ENCODE measurements at regions not wholly inside any gene's neighbourhood (a gene's known extent, or its start where the extent isn't known, plus 50 kb on each side); places are given as distances from the start of the nearest gene placed in this dataset.
A peak's percentile ranks its signal among the peaks of the same experiment; 100 is the strongest.

- TF ChIP-seq CTCF (IDR thresholded peaks at IDR 0.05) (no peak), POLR2A (IDR thresholded peaks at IDR 0.05) (no peak), POLR2AphosphoS5 (IDR thresholded peaks at IDR 0.05; ENCODE audit: insufficient read depth in 1 of 2, low read depth in 1 of 2) (no peak)
- no peaks in the 10 kb centered on the region for H3K4me1 ChIP-seq
- H3K27ac ChIP-seq = no peak overlapping the region
- H3K9me3 ChIP-seq = no peaks in the 10 kb centered on the region
- DNase-seq (ENCODE audit: extremely low spot score in 2 of 2) = no peak
- H3K36me3 ChIP-seq = no peaks in the 10 kb centered on the region
- no peak overlapping the region for H3K4me3 ChIP-seq
- no peaks in the 10 kb centered on the region for H3K27me3 ChIP-seq
- intact Hi-C loops (cut with DNase I) = no loop called here
Observed at GRCh38 chr9:26658476-26658875, 234.1 kb downstream of the CAAP1 start.

GRCh38 chr9:26657958-26658357 is 234.6 kb downstream of the CAAP1 start:
- intact Hi-C loops (cut with DNase I) = no loop called here
- no peak for TF ChIP-seq POLR2AphosphoS5 (IDR thresholded peaks at IDR 0.05; ENCODE audit: insufficient read depth in 1 of 2, low read depth in 1 of 2)
- TF ChIP-seq CTCF (IDR thresholded peaks at IDR 0.05) = no peak
- TF ChIP-seq POLR2A (IDR thresholded peaks at IDR 0.05) = no peak
- no peaks in the 10 kb centered on the region for H3K27me3 ChIP-seq

GRCh38 chr9:26656003-26656870 is 236.4 kb downstream of the CAAP1 start:
- Histone ChIP-seq H3K9me3 (no peaks in the 10 kb centered on the region), H3K4me3 (no peak overlapping the region), H3K27me3 (no peaks in the 10 kb centered on the region), H3K36me3 (no peaks in the 10 kb centered on the region), H3K27ac (no peak overlapping the region), H3K4me1 (no peaks in the 10 kb centered on the region)
- DNase-seq (ENCODE audit: extremely low spot score in 2 of 2) = no peak
- intact Hi-C loops (cut with DNase I) = no loop called here
- TF ChIP-seq CTCF (IDR thresholded peaks at IDR 0.05) (peak in 1 of 3 experiments; percentile 14), POLR2AphosphoS5 (IDR thresholded peaks at IDR 0.05; ENCODE audit: insufficient read depth in 1 of 2, low read depth in 1 of 2) (no peak)

More at GRCh38 chr9:26657958-26658357, 234.6 kb downstream of the CAAP1 start:
- Histone ChIP-seq H3K36me3 (no peaks in the 10 kb centered on the region), H3K4me3 (no peak overlapping the region), H3K9me3 (no peaks in the 10 kb centered on the region), H3K4me1 (no peaks in the 10 kb centered on the region), H3K27ac (no peak overlapping the region)
- DNase-seq (ENCODE audit: extremely low spot score in 2 of 2) = no peak

GRCh38 chr9:26655166-26655565 is 237.4 kb downstream of the CAAP1 start:
- TF ChIP-seq POLR2AphosphoS5 (IDR thresholded peaks at IDR 0.05; ENCODE audit: insufficient read depth in 1 of 2, low read depth in 1 of 2) (no peak), CTCF (IDR thresholded peaks at IDR 0.05) (no peak), POLR2A (IDR thresholded peaks at IDR 0.05) (no peak)
- no peak for DNase-seq (ENCODE audit: extremely low spot score in 2 of 2)
- no peaks in the 10 kb centered on the region for H3K27me3 ChIP-seq
- intact Hi-C loops (cut with DNase I) = no loop called here
- no peaks in the 10 kb centered on the region for H3K36me3 ChIP-seq
- no peak overlapping the region for H3K27ac ChIP-seq
- H3K9me3 ChIP-seq = no peaks in the 10 kb centered on the region
- H3K4me1 ChIP-seq = no peaks in the 10 kb centered on the region
- H3K4me3 ChIP-seq = no peak overlapping the region

GRCh38 chr9:26650325-26650724 is 242.3 kb downstream of the CAAP1 start:
- Histone ChIP-seq H3K9me3 (no peaks in the 10 kb centered on the region), H3K4me1 (no peaks in the 10 kb centered on the region), H3K4me3 (no peak overlapping the region), H3K36me3 (no peaks in the 10 kb centered on the region), H3K27ac (no peak overlapping the region), H3K27me3 (no peaks in the 10 kb centered on the region)
- TF ChIP-seq POLR2AphosphoS5 (IDR thresholded peaks at IDR 0.05; ENCODE audit: insufficient read depth in 1 of 2, low read depth in 1 of 2) (no peak), POLR2A (IDR thresholded peaks at IDR 0.05) (no peak), CTCF (IDR thresholded peaks at IDR 0.05) (no peak)
- no peak for DNase-seq (ENCODE audit: extremely low spot score in 2 of 2)
- intact Hi-C loops (cut with DNase I) = no loop called here
